Thoracic aorta (tissue), 2 donors: ENCODE measurements at regions not wholly inside any gene's neighbourhood (a gene's known extent, or its start where the extent isn't known, plus 50 kb on each side); places are given as distances from the start of the nearest gene placed in this dataset.
"Not testable (repeated sequence)": the region's sequence is repeated elsewhere in the genome, so short reads cannot be mapped to it uniquely, and the experiment has no call there.

Experiments
- ATAC-seq: fragments of 150-250 bp; one replicate; pipeline ENCODE4 v1.8.0; 2017; ENCODE audit warnings: low read depth; ENCODE audit not compliant: insufficient number of reproducible peaks, low FRiP score
- DNase-seq: peaks from one replicate; pipeline ENCODE4 v3.0.0-alpha.2; 2020; ENCODE audit warnings: low spot score
- H3K27ac ChIP-seq, 2 donors: fragments of 200-600 bp; sonication (generic); 1 replicate in 1 of 2; 2 replicates in 1 of 2; pipeline ENCODE4 v1.5.1; 2016; ENCODE audit warnings: mild to moderate bottlenecking in 2 of 2, moderate library complexity in 2 of 2
- H3K27me3 ChIP-seq: fragments of 200-600 bp; sonication (generic); replicated peaks from 2 replicates; pipeline ENCODE4 v1.6.0; 2016; ENCODE audit warnings: mild to moderate bottlenecking; ENCODE audit not compliant: insufficient read depth
- H3K36me3 ChIP-seq: fragments of 200-600 bp; sonication (generic); one replicate; pipeline ENCODE4 v1.5.1; 2016
- H3K4me1 ChIP-seq, 2 donors: fragments of 200-600 bp; sonication (generic); 1 replicate in 1 of 2; 2 replicates in 1 of 2; pipeline versions ENCODE4 v1.5.1 to v1.6.0; 2016; ENCODE audit warnings: low read depth in 2 of 2, mild to moderate bottlenecking in 1 of 2; ENCODE audit not compliant: control insufficient read depth in 1 of 2
- H3K4me3 ChIP-seq: fragments of 200-600 bp; sonication (generic); 2 replicates; pipeline ENCODE4 v1.5.1; 2016; ENCODE audit warnings: mild to moderate bottlenecking
- H3K9me3 ChIP-seq: fragments of 200-600 bp; sonication (generic); 2 replicates; pipeline ENCODE4 v1.5.1; 2016
- CTCF ChIP-seq: fragments of 200-600 bp; sonication (generic); IDR thresholded peaks from one replicate; pipeline ENCODE4 v1.5.1; 2019; ENCODE audit warnings: antibody characterized with exemption

GRCh38 chr12:72974954-72975555 is 702.9 kb downstream of the TRHDE start:
- no peaks in the 10 kb centered on the region for H3K4me1 ChIP-seq

DNA sequence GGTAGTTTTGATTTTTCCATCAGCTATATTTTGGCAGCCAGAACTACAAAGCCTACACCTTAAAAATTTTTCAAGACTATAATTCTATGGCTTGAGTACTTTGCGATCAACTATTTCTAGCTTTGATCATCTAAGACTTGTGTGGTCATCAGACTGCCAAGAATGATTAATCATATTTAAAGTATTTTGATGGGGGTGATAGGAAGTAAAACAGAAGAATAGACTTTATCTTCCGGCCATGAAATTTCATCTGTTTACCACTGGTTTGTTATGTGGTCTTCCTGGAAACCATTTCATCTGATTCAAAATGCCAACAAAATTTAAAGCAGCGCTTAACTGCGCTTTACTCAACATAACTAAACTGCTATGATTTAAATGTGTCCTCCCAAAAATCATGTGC is 706.8 kb downstream of the TRHDE start:
- Histone ChIP-seq H3K4me1 (no peaks in the 10 kb centered on the region), H3K9me3 (peaks cover 4% of the 10 kb centered on the region), H3K27ac (no peak overlapping the region), H3K27me3 (no peaks in the 10 kb centered on the region), H3K4me3 (no peak overlapping the region), H3K36me3 (no peaks in the 10 kb centered on the region)
- no peak for TF ChIP-seq CTCF
- ATAC-seq (no peak), DNase-seq (no peak)

More at GRCh38 chr12:72974954-72975555, 702.9 kb downstream of the TRHDE start:
- Histone ChIP-seq H3K27me3 (no peaks in the 10 kb centered on the region), H3K9me3 (peaks cover 4% of the 10 kb centered on the region), H3K36me3 (no peaks in the 10 kb centered on the region), H3K4me3 (no peak overlapping the region), H3K27ac (no peak overlapping the region)
- TF ChIP-seq CTCF = no peak
- DNase-seq (no peak), ATAC-seq (no peak)

- no peak for ATAC-seq
- Histone ChIP-seq H3K36me3 (no peaks in the 10 kb centered on the region), H3K9me3 (no peaks in the 10 kb centered on the region), H3K4me1 (no peaks in the 10 kb centered on the region), H3K27ac (no peak overlapping the region), H3K27me3 (no peaks in the 10 kb centered on the region), H3K4me3 (no peak overlapping the region)
- TF ChIP-seq CTCF = no peak
- no peak for DNase-seq
Measured at GRCh38 chr12:72982356-72982755, 710.2 kb downstream of the TRHDE start.

DNA sequence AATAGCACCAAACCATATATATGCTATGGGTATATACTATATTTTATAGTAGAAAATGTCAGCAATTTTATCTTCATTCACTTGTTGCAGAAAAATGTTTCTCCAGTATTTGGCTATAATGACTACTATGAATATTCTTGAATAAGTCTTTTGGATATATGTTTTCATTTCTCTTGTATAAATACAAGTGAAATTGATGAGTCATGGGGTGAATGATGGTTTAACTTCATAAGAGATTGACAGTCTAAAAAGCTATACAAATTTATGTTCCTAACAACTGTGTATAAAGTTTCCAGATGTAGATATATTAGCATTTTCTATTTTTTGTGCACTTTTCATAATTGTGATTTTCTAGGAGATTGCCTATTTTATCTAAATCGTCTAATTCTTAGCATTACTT is 714.8 kb downstream of the TRHDE start:
- TF ChIP-seq CTCF = no peak
- H3K4me3 ChIP-seq = no peak overlapping the region
- no peaks in the 10 kb centered on the region for H3K36me3 ChIP-seq
- no peaks in the 10 kb centered on the region for H3K9me3 ChIP-seq
- ATAC-seq (no peak), DNase-seq (no peak)
- H3K27me3 ChIP-seq = no peaks in the 10 kb centered on the region
- no peak overlapping the region for H3K27ac ChIP-seq
- H3K4me1 ChIP-seq = no peaks in the 10 kb centered on the region

GRCh38 chr12:72989458-72989947 is 717.3 kb downstream of the TRHDE start:
- Histone ChIP-seq H3K36me3 (no peaks in the 10 kb centered on the region), H3K27ac (no peak overlapping the region), H3K27me3 (no peaks in the 10 kb centered on the region), H3K4me3 (no peak overlapping the region), H3K9me3 (no peaks in the 10 kb centered on the region), H3K4me1 (no peaks in the 10 kb centered on the region)
- no peak for ATAC-seq
- no peak for DNase-seq
- TF ChIP-seq CTCF = no peak

DNA sequence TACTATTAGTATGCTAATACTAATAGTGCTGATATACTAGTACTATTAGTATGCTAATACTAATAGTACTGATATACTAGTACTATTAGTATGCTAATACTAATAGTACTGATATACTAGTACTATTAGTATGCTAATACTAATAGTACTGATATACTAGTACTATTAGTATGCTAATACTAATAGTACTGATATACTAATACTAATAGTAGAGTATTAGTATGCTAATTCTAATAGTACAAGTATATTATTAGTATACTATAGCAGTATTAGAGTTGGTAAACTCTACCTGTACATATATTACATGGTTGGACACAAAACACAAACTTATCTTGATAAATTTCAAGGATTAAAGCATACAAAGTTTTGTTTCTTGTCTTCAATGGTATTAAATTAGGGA is 722.9 kb downstream of the TRHDE start:
- not testable (repeated sequence) for H3K9me3 ChIP-seq, H3K4me3 ChIP-seq, ATAC-seq, H3K27ac ChIP-seq, H3K4me1 ChIP-seq, H3K27me3 ChIP-seq, H3K36me3 ChIP-seq, DNase-seq
